Astrocyte of the spinal cord (primary cell): ENCODE measurements at regions not wholly inside any gene's neighbourhood (a gene's known extent, or its start where the extent isn't known, plus 50 kb on each side); places are given as distances from the start of the nearest gene placed in this dataset.

Source experiments
- DNase-seq: peaks from one replicate; pipeline ENCODE4 v3.0.0; 2011; ENCODE audit warnings: low read depth, low spot score
- H3K4me3 ChIP-seq: 2 replicates; pipeline ENCODE4 v1.5.1; 2011; ENCODE audit warnings: low read depth, mild to moderate bottlenecking, low read length, moderate library complexity
- in situ Hi-C: cut with HindIII; loops from 2 replicates; pipeline ENCODE4 v1.10.0; 2017; ENCODE audit warnings: low sequenced_read_pairs
- TF ChIP-seq, protein P1 (sequence below): IDR thresholded peaks from 2 replicates; pipeline ENCODE4 v1.5.1; 2012; ENCODE audit warnings: low read depth, mild to moderate bottlenecking, low read length, inconsistent platforms

DNA sequence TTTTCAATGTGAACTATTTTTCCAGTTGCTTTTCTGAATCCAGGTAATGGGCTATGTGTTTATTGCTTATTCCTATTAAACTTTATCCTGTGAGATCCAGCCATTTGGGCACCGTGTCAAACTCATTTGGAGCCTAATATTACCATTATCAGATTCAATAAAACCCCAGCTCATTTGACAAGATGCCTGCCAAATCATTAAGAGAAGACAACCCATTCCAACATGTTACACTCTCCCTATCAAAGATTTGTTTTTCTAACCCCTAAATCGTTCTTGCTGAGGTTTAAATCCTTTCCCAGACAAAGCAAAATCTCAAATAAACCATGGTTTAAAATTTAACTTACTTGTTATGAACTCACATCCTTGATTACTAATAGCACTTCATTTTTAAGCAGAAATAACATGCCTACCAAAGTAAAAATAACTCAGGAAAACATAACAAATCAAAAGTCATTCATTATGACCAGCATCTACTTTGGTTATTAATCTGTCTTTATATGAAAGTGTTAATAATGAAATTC lies 130.0 kb upstream of the TCF21 start:
- in situ Hi-C loops, result no loop called here
- TF ChIP-seq, protein P1, sequence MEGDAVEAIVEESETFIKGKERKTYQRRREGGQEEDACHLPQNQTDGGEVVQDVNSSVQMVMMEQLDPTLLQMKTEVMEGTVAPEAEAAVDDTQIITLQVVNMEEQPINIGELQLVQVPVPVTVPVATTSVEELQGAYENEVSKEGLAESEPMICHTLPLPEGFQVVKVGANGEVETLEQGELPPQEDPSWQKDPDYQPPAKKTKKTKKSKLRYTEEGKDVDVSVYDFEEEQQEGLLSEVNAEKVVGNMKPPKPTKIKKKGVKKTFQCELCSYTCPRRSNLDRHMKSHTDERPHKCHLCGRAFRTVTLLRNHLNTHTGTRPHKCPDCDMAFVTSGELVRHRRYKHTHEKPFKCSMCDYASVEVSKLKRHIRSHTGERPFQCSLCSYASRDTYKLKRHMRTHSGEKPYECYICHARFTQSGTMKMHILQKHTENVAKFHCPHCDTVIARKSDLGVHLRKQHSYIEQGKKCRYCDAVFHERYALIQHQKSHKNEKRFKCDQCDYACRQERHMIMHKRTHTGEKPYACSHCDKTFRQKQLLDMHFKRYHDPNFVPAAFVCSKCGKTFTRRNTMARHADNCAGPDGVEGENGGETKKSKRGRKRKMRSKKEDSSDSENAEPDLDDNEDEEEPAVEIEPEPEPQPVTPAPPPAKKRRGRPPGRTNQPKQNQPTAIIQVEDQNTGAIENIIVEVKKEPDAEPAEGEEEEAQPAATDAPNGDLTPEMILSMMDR, result no peak
- DNase-seq, result no peak
- H3K4me3 ChIP-seq, result no peak overlapping the region

GRCh38 chr6:133759524-133759923 lies 129.4 kb upstream of the TCF21 start:
- TF ChIP-seq, protein P1, result no peak
- DNase-seq, result no peak
- in situ Hi-C loops, result no loop called here
- no peak overlapping the region for H3K4me3 ChIP-seq

DNA sequence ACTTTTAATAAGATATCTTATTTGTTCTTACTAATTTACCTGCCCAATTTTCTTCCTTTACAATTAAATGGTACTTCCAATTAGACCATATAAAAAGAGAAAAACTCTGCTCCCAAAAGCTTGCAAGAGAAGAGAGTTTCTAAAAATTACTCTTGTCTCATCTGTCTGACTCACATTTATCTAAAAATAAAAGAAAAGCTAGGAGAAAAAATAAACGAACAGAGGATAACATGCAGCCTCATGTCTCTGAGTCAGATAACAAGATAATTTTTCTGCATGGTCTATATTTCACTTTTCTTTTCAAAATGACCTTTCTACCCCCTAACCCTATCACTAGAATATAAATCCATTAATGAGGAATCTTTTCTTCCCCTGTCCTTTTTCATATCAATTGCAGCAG lies 127.2 kb upstream of the TCF21 start:
- H3K4me3 ChIP-seq, result no peak overlapping the region
- TF ChIP-seq, protein P1, result no peak
- peak; percentile 67 for DNase-seq
- in situ Hi-C loops, result no loop called here

GRCh38 chr6:133764008-133764753 lies 124.7 kb upstream of the TCF21 start:
- peak; percentile 63 for DNase-seq
- TF ChIP-seq, protein P1, result no peak
- in situ Hi-C loops, result no loop called here
- H3K4me3 ChIP-seq, result no peak overlapping the region

DNA sequence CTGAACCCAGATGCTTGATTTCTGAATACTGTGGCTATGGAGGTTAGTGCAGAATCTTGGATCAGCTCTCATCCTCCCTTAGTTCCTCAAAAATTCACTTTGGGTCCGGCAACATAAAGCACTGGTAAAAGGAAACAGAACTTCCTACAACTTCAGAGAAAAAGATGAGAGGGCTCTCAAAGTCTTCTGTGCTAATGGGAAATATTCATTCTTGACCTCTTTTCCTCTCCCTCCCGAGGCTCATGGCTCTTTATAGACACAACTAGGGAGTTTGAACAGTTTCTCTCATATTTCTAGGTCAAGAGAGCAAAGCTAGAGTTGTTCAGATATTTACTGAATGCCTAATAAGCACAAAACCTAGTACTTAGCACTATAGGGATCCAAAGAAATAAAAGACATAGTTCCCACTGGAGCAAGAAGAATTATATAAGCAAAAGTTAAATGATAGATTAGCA lies 124.1 kb upstream of the TCF21 start:
- H3K4me3 ChIP-seq, result no peak overlapping the region
- TF ChIP-seq, protein P1, result no peak
- no peak for DNase-seq
- in situ Hi-C loops, result no loop called here

DNA sequence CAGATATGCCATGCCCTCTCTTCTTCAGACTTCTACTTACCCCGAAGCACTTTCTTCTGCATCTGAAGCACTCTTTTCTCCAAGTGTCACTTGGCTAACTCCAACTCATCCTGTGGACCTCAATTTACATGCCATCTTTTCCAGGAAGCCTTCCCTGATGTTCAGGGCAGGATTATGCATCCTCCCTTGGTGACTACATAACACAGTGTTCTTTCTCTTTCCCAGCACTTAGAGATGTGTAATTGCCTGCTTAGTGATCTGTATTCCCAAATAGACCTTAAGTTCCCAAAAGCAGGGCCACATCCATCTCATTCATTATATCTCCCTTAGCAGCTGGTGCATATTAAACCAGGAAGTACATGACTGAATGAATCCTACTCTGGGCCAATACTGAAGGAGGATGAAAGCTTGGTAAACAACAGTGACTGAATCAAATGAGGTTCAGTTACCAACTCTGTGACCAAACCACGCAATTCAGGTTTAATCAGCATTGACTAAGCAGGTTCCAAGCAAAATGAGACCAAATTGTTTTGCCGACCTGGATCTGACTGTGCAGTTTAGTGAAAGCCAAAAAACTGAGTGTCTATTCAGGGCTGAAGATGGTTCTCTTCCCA lies 121.4 kb upstream of the TCF21 start:
- in situ Hi-C loops, result no loop called here
- no peak for DNase-seq
- TF ChIP-seq, protein P1, result no peak
- H3K4me3 ChIP-seq, result no peak overlapping the region
